Right lung (tissue), 2 donors: ENCODE measurements at regions not wholly inside any gene's neighbourhood (a gene's known extent, or its start where the extent isn't known, plus 50 kb on each side); places are given as distances from the start of the nearest gene placed in this dataset.

ENCODE experiments used
- DNase-seq, 2 donors: peaks; one replicate each; pipeline ENCODE4 v3.0.0-alpha.2; 2013

DNA sequence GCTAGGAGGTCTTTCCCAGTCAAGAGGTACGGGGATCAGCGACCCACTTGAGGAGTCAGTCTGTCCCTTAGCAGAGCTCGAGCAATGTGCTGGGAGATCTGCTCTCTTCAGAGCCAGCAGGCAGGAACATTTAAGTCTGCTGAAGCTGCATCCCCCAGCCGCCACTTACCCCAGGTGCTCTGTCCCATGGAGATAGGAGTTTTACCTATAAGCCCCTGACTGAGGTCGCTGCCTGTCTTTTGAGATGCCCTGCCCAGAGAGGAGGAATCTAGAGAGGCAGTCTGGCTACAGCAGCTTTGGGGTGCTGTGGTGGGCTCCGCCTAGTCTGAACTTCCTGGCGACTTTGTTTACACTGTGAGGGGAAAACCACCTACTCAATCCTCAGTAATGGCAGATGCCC lies 874.9 kb upstream of the FLRT2 start:
- no peak for DNase-seq

- DNase-seq = no peak
These were observed 872.0 kb upstream of the FLRT2 start for GRCh38 chr14:84657911-84658310.

- DNase-seq = no peak
These were observed 859.1 kb upstream of the FLRT2 start for GRCh38 chr14:84670796-84671195.

GRCh38 chr14:84671776-84672175 lies 858.2 kb upstream of the FLRT2 start:
- DNase-seq = no peak

DNA sequence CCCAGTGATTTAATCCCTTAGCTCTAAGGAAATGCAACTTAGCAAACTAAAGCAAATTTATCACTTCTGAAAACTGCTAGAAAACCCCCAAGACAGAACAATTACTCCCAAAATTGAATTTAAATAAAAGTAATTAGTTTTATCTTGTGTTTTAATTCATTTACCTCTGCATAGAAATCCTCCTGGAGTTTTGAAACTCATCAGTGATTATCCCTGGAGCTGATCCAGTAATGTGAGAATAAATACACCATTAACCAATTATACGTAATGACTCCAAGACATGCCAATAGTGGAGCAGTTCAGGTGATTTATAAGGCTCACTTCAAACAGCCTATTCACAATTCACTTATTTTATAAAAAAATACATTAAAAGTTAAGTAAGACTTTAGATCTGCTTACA lies 855.3 kb upstream of the FLRT2 start:
- no peak for DNase-seq

DNA sequence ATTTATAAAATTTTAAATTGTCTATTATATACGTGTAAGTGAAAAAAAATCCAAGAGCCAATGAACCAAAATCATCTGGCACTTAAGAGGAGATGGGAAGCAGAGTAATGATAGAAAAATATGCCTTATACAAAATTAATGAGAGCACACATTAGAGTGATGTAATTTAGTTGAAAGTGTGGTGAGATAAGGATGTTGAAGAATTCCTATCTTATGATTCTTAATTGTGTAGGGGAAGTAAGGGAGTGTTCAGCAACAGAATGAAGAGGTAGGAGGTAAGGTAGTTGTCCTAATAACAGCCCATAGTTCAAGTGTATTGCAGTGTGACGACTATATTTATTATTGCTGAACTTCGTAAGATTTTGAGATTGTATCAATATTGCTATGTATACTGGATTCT lies 843.4 kb upstream of the FLRT2 start:
- no peak for DNase-seq

DNA sequence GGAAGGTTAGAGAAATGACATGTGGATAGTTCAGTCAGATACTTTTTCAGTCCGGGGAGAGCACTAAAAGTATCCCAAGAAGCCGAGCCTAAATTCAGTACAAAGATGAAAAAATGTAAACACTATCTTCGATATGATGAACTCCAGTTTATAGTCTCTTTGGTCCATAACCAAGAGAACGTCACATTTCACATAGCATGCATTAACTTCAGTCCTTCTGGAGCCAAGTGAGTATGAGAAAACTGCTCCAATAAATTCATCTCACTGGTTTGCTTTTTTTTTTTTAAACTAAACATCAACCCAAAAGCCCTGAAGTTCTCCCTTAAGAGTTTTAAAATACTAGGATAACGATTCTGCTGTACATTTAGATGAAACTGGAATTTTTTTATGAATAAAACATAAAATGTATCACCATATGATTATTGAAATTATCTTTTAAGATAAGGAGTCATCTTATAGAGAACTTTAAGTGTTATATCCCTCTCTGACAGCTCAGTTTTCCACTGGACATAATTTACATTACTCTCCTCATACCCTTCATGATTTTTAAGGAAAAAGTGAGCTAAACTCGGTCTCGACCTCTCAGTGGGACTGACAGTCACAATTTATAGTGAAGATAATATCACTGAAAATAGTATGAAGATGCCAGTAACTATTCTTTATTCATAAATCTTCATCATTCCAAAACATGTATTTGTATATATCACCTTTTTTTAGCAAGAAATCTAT lies 841.5 kb upstream of the FLRT2 start:
- DNase-seq = no peak

- DNase-seq = peak; percentile 11 to 15
These were observed 835.8 kb upstream of the FLRT2 start for GRCh38 chr14:84694161-84694560.

GRCh38 chr14:84704601-84705000 lies 825.3 kb upstream of the FLRT2 start:
- no peak for DNase-seq

DNA sequence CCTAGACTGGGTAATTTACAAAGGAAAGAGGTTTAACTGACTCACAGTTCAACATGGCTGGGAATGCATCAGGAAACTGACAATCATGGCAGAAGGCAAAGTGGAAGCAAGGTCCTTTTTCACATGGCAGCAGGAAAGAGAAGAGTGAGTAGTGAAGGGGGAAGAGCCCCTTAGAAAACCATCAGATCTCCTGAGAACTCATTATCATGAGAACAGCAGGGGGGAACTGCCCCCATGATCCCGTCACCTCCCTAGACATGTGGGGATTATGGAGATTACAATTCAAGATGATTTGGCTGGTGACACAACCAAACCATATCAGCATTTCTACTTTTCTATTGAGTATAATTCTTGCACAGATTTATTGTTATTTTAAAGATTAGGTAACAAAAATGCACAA lies 822.1 kb upstream of the FLRT2 start:
- no peak for DNase-seq

GRCh38 chr14:84708865-84709264 lies 821.1 kb upstream of the FLRT2 start:
- DNase-seq = no peak

GRCh38 chr14:84726471-84726870 lies 803.5 kb upstream of the FLRT2 start:
- DNase-seq = no peak

DNA sequence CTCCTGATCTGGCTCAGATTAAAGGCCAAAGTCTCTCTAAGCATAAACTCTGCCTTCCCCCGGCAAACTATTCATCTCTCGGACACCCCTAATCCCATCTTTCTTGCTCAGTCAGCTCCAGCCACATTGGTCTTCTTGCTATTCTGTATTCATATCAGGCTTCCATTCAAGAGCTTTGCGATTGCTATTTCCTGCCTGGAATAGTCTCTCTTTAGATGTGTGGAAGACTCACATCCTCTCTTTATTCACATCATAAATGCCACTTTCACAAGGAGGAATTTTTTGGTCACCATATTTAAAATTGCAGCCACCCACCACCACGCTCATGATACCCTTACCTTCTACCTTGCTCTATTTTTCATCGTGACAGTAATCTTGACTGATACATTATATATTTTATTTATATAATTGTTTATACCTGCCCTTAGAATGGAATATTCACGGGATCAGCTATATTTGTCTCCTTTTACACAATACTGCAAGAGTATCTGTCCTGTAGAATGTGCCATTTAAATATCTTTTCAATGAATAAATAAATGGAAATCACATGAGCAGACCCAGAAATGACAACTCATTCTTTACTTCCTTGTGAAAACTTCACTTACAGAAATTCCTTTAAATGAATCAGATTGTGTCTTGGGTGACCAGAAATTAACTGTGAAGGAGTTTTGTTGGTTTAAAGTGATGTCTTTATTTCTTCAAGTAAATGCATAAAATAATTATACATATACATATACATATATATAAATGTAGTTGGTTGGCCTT lies 780.6 kb upstream of the FLRT2 start:
- no peak for DNase-seq

DNA sequence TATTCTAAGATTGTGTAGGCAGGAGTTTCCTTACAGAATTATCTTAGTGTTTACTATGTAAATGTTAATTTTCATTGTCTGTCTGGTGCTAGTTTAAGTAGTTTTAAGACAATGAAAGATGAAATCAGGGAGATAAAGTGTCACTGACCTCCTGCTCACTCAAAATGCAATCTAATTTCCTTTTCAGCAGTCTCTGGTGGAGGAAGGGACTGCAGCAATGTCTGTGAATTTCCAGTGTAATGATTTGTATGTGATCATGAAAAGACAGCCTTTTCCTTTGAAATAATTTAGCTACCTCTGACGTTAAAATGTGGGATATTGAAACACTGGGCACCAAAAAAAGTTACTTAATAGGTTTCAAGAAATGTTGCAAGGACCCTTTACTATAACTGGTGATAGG lies 779.7 kb upstream of the FLRT2 start:
- no peak for DNase-seq

GRCh38 chr14:84750763-84751554 lies 779.0 kb upstream of the FLRT2 start:
- peak in 1 of 2 donors; percentile 4 for DNase-seq

- no peak for DNase-seq
These were observed 778.2 kb upstream of the FLRT2 start for GRCh38 chr14:84751745-84752144.

DNA sequence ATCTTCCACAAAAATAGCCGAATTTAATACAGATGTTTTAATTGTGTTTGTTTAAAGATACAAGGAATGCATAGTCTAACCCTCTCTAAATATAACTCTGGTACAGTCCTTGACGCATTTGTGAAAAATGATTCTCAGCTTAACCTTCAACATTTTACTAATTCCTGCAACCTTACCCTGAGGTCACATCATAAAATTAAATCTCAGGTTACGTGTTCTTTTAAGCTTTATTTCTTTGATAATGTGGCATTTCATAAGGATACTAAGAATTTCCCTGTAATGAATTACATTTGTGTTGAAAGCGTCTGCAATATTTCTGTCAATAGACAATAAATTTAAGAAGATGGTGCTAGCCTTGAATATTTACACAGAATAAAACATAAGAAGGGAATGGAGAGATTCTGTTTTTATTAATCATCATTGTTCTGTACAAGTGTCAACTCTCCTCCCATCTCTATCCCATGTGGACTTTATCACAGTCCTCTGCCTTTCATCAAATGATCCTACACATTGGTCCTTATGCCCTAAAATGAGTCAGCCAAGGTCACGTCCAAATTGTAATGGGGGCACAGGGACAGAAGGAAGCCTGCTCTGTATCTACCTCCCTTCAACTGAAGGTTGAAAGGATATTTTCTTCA lies 769.3 kb upstream of the FLRT2 start:
- DNase-seq = no peak

- DNase-seq = no peak
These were observed 762.5 kb upstream of the FLRT2 start for GRCh38 chr14:84767434-84767833.

- DNase-seq = no peak
These were observed 759.9 kb upstream of the FLRT2 start for GRCh38 chr14:84770030-84770429.

DNA sequence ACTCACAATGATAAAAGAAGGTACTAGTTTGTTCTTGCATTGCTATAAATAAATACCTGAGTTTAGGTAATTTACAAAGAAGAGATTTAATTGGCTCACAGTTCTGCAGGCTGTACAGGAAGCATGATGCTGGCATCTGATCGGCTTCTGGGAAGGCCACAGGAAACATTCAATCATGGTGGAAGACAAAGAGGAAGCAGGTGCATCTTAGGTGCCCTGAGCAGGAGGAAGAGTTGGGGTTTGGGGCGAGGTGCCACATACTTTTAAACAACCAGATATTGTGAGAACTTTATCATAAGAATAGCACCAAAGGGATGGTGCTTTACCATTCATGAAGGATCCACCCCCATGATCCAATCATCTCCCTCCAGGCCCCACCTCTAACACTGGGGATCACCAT lies 752.6 kb upstream of the FLRT2 start:
- DNase-seq = no peak

GRCh38 chr14:84782902-84783301 lies 747.0 kb upstream of the FLRT2 start:
- DNase-seq = no peak

- no peak for DNase-seq
These were observed 746.4 kb upstream of the FLRT2 start for GRCh38 chr14:84783511-84783910.
